Caco-2 (cell line): ENCODE measurements at regions not wholly inside any gene's neighbourhood (a gene's known extent, or its start where the extent isn't known, plus 50 kb on each side); places are given as distances from the start of the nearest gene placed in this dataset.

Source experiments
- BruUV-seq: library from RNA; stranded (reverse); fragments of 400-500 nt; replicated peaks from 2 replicates; lab custom pipeline; 2021; lab: Mats Ljungman, UMichigan
- CTCF ChIA-PET: fragments of 300-600 bp; sonication (Branson Sonifier 250); formaldehyde crosslinking; loops from one replicate; lab custom pipeline; 2022; ENCODE audit warnings: antibody characterized with exemption; lab: Charles Lee
- POLR2A ChIA-PET: fragments of 300-600 bp; sonication (Branson Sonifier 250); formaldehyde crosslinking; loops from one replicate; lab custom pipeline; 2022; ENCODE audit warnings: antibody characterized with exemption; lab: Charles Lee
- DNase-seq, 2 experiments: peaks; one replicate each; pipeline versions ENCODE4 v3.0.0 to v3.0.0-alpha.2; 2020 to 2022
- H3K27me3 ChIP-seq: replicated peaks from 2 replicates; pipeline ENCODE4 v1.6.0; 2011; ENCODE audit warnings: low read length; ENCODE audit not compliant: control insufficient read depth, insufficient read depth
- H3K36me3 ChIP-seq: 2 replicates; pipeline ENCODE4 v1.5.1; 2011; ENCODE audit warnings: low read length; ENCODE audit not compliant: control insufficient read depth, insufficient read depth
- H3K4me1 ChIP-seq: fragments of 250-450 bp; sonication (Bioruptor Pico); 2 replicates; pipeline ENCODE4 v1.5.1; 2020; ENCODE audit warnings: mild to moderate bottlenecking
- H3K4me3 ChIP-seq: 2 replicates; pipeline ENCODE4 v1.5.1; 2011; ENCODE audit warnings: low read depth, mild to moderate bottlenecking, control low read depth, low read length
- H3K9me3 ChIP-seq: fragments of 250-450 bp; sonication (Bioruptor Pico); 2 replicates; pipeline ENCODE4 v1.5.1; 2020; ENCODE audit warnings: mild to moderate bottlenecking, moderate library complexity
- H3K27ac Mint-ChIP-seq: one replicate; pipeline ENCODE4 v1.8.0; 2022; ENCODE audit warnings: mixed read lengths; ENCODE audit not compliant: unreplicated experiment
- H3K27me3 Mint-ChIP-seq: one replicate; pipeline ENCODE4 v1.8.0; 2022; ENCODE audit warnings: mixed read lengths; ENCODE audit not compliant: insufficient read depth, unreplicated experiment
- H3K36me3 Mint-ChIP-seq: one replicate; pipeline ENCODE4 v1.8.0; 2022; ENCODE audit warnings: mild to moderate bottlenecking, mixed read lengths; ENCODE audit not compliant: insufficient read depth, unreplicated experiment
- H3K4me1 Mint-ChIP-seq: one replicate; pipeline ENCODE4 v1.8.0; 2022; ENCODE audit warnings: low read depth, mixed read lengths; ENCODE audit not compliant: unreplicated experiment
- H3K4me3 Mint-ChIP-seq: one replicate; pipeline ENCODE4 v1.8.0; 2022; ENCODE audit warnings: mild to moderate bottlenecking, moderate library complexity, mixed read lengths; ENCODE audit not compliant: unreplicated experiment
- H3K9me3 Mint-ChIP-seq: one replicate; pipeline ENCODE4 v1.8.0; 2022; ENCODE audit warnings: mixed read lengths; ENCODE audit not compliant: unreplicated experiment
- CTCF ChIP-seq, 2 experiments: fragments of 200-600 bp in 1 of 2; IDR thresholded peaks; 1 replicate in 1 of 2; 2 replicates in 1 of 2; pipeline versions ENCODE4 v1.5.1 to v1.8.0; 2011 to 2022; ENCODE audit warnings: antibody characterized with exemption in 1 of 2, control low read depth in 1 of 2, inconsistent platforms in 1 of 2, low read depth in 1 of 2, low read length in 1 of 2, mild to moderate bottlenecking in 1 of 2, moderate library complexity in 1 of 2; ENCODE audit not compliant: insufficient read depth in 1 of 2, severe bottlenecking in 1 of 2, unreplicated experiment in 1 of 2
- intact Hi-C: fragments of 100-400 bp; cut with micrococcal nuclease; formaldehyde crosslinking; loops from one replicate; pipeline ENCODE4 v1.10.0; 2022; ENCODE audit not compliant: unreplicated experiment

- intact Hi-C loops = loop anchor here (2.0 to 10.0 kb wide), 4 partner anchors 154 to 951 kb away; no protein-coding TSS in a partner anchor
- peak; percentile 23 to 25 for TF ChIP-seq CTCF (IDR thresholded peaks at IDR 0.05; ENCODE audit: insufficient read depth in 1 of 2, low read depth in 1 of 2, low read length in 1 of 2, severe bottlenecking in 1 of 2, unreplicated experiment in 1 of 2)
- H3K4me3 Mint-ChIP-seq = no peak overlapping the region
- no TSS peak for BruUV-seq
- H3K27ac Mint-ChIP-seq = no peak overlapping the region
- no peaks in the 10 kb centered on the region for H3K36me3 Mint-ChIP-seq
- CTCF ChIA-PET = interaction anchor here (1.3 to 1.4 kb wide), 2 partner anchors 199 to 546 kb away, joined by 3 to 16 read pairs; no protein-coding TSS in a partner anchor
- Histone ChIP-seq H3K9me3 (no peaks in the 10 kb centered on the region), H3K36me3 (no peaks in the 10 kb centered on the region), H3K4me3 (no peak overlapping the region), H3K27me3 (no peaks in the 10 kb centered on the region), H3K4me1 (no peaks in the 10 kb centered on the region)
- no peaks in the 10 kb centered on the region for H3K4me1 Mint-ChIP-seq
- peak in 1 of 2 experiments; percentile 20 for DNase-seq
- peaks cover 24% of the 10 kb centered on the region for H3K27me3 Mint-ChIP-seq
- no peaks in the 10 kb centered on the region for H3K9me3 Mint-ChIP-seq
- POLR2A ChIA-PET = no interaction called here
Observed at GRCh38 chr5:159441441-159441840, 111.2 kb upstream of the IL12B start.

- H3K9me3 Mint-ChIP-seq = no peaks in the 10 kb centered on the region
- intact Hi-C loops = loop anchor here (2.0 to 10.0 kb wide), 4 partner anchors 155 to 950 kb away; no protein-coding TSS in a partner anchor
- peaks cover 20% of the 10 kb centered on the region for H3K27me3 Mint-ChIP-seq
- Histone ChIP-seq H3K9me3 (no peaks in the 10 kb centered on the region), H3K4me1 (no peaks in the 10 kb centered on the region), H3K27me3 (no peaks in the 10 kb centered on the region), H3K4me3 (no peak overlapping the region), H3K36me3 (no peaks in the 10 kb centered on the region)
- no peak overlapping the region for H3K4me3 Mint-ChIP-seq
- POLR2A ChIA-PET = no interaction called here
- H3K36me3 Mint-ChIP-seq = no peaks in the 10 kb centered on the region
- no peaks in the 10 kb centered on the region for H3K4me1 Mint-ChIP-seq
- H3K27ac Mint-ChIP-seq = no peak overlapping the region
- BruUV-seq = no TSS peak
- no peak for TF ChIP-seq CTCF (IDR thresholded peaks at IDR 0.05; ENCODE audit: insufficient read depth in 1 of 2, low read depth in 1 of 2, low read length in 1 of 2, severe bottlenecking in 1 of 2, unreplicated experiment in 1 of 2)
- CTCF ChIA-PET = interaction anchor here (1.0 to 4.1 kb wide), 3 partner anchors 10 to 545 kb away, joined by 3 to 24 read pairs (median 3); no protein-coding TSS in a partner anchor
- no peak for DNase-seq
Observed at GRCh38 chr5:159442206-159442850, 112.0 kb upstream of the IL12B start.

GRCh38 chr5:159444441-159445082, 114.3 kb upstream of the IL12B start:
- Histone ChIP-seq H3K4me1 (no peaks in the 10 kb centered on the region), H3K36me3 (no peaks in the 10 kb centered on the region), H3K27me3 (no peaks in the 10 kb centered on the region), H3K4me3 (no peak overlapping the region), H3K9me3 (no peaks in the 10 kb centered on the region)
- no TSS peak for BruUV-seq
- peak; percentile 48 to 56 for TF ChIP-seq CTCF (IDR thresholded peaks at IDR 0.05; ENCODE audit: insufficient read depth in 1 of 2, low read depth in 1 of 2, low read length in 1 of 2, severe bottlenecking in 1 of 2, unreplicated experiment in 1 of 2)
- H3K4me3 Mint-ChIP-seq = no peak overlapping the region
- POLR2A ChIA-PET = no interaction called here
- H3K9me3 Mint-ChIP-seq = no peaks in the 10 kb centered on the region
- no peaks in the 10 kb centered on the region for H3K4me1 Mint-ChIP-seq
- H3K36me3 Mint-ChIP-seq = no peaks in the 10 kb centered on the region
- intact Hi-C loops = loop anchor here (1.0 to 10.0 kb wide), 7 partner anchors 70 to 948 kb away; partner anchors contain the start of gene ADRA1B
- CTCF ChIA-PET = interaction anchor here (0.9 to 4.1 kb wide), 3 partner anchors 9 to 543 kb away, joined by 3 to 24 read pairs (median 3); no protein-coding TSS in a partner anchor
- peak in 1 of 2 experiments; percentile 56 for DNase-seq
- peaks cover 13% of the 10 kb centered on the region for H3K27me3 Mint-ChIP-seq
- no peak overlapping the region for H3K27ac Mint-ChIP-seq
